IMR-90 (cell line): ENCODE measurements at regions not wholly inside any gene's neighbourhood (a gene's known extent, or its start where the extent isn't known, plus 50 kb on each side); places are given as distances from the start of the nearest gene placed in this dataset.

Source experiments
- ATAC-seq: fragments of 200-7000 bp; cut with Tn5 transposase; 2 replicates; pipeline ENCODE4 v1.9.1; 2020; ENCODE audit warnings: low read depth, mild to moderate bottlenecking, moderate library complexity
- BruUV-seq: library from RNA; stranded (reverse); fragments of 400-500 nt; replicated peaks from 2 replicates; lab custom pipeline; 2021; lab: Mats Ljungman, UMichigan
- CTCF ChIA-PET: fragments of 300-600 bp; formaldehyde crosslinking; extraction: SDS; loops from one replicate; lab custom pipeline; 2021; ENCODE audit warnings: antibody characterized with exemption; lab: Yijun Ruan, JAX
- POLR2A ChIA-PET: fragments of 300-600 bp; sonication (Branson Sonifier 250); formaldehyde crosslinking; loops from one replicate; lab custom pipeline; 2022; ENCODE audit warnings: antibody characterized with exemption; ENCODE audit not compliant: unreplicated experiment; lab: Charles Lee
- DNase-seq: peaks from one replicate; pipeline ENCODE4 v3.0.0; 2013
- H2AFZ ChIP-seq: replicated peaks from 2 replicates; pipeline ENCODE3; 2013; ENCODE audit warnings: low read length, mild to moderate bottlenecking; ENCODE audit not compliant: poor library complexity
- H2AK5ac ChIP-seq: 2 replicates; pipeline ENCODE4 v1.6.1; 2013; ENCODE audit warnings: low read depth, low read length, inconsistent platforms
- H2AK9ac ChIP-seq: replicated peaks from 2 replicates; pipeline ENCODE3; 2013; ENCODE audit warnings: mild to moderate bottlenecking, low read depth, low read length, moderate library complexity; ENCODE audit not compliant: poor library complexity
- H2BK120ac ChIP-seq: 2 replicates; pipeline ENCODE4 v1.6.1; 2013; ENCODE audit warnings: low read depth, low read length, inconsistent platforms
- H2BK15ac ChIP-seq: 3 replicates; pipeline ENCODE4 v1.6.1; 2013; ENCODE audit warnings: low read depth, low read length, inconsistent platforms
- H2BK20ac ChIP-seq: 2 replicates; pipeline ENCODE4 v1.6.1; 2013; ENCODE audit warnings: low read depth, mild to moderate bottlenecking, inconsistent platforms, low read length, moderate library complexity
- H2BK5ac ChIP-seq: 2 replicates; pipeline ENCODE4 v1.6.1; 2013; ENCODE audit warnings: mild to moderate bottlenecking, low read depth, low read length, inconsistent platforms; ENCODE audit not compliant: poor library complexity, severe bottlenecking
- H3K14ac ChIP-seq: replicated peaks from 2 replicates; pipeline ENCODE4 v1.6.1; 2013; ENCODE audit warnings: low read depth, low read length, inconsistent platforms
- H3K18ac ChIP-seq: 2 replicates; pipeline ENCODE4 v1.6.1; 2013; ENCODE audit warnings: low read depth, low read length, control low read depth
- H3K23ac ChIP-seq: 2 replicates; pipeline ENCODE4 v1.6.1; 2013; ENCODE audit warnings: low read depth, low read length, inconsistent platforms
- H3K27ac ChIP-seq: 2 replicates; pipeline ENCODE4 v1.5.1; 2013; ENCODE audit warnings: mild to moderate bottlenecking, control low read depth, low read length; ENCODE audit not compliant: insufficient read depth
- H3K27me3 ChIP-seq: 2 replicates; pipeline ENCODE4 v1.6.1; 2013; ENCODE audit warnings: low read length; ENCODE audit not compliant: control insufficient read depth, insufficient read depth
- H3K36me3 ChIP-seq: 2 replicates; pipeline ENCODE4 v1.6.1; 2013; ENCODE audit warnings: low read length, mixed read lengths; ENCODE audit not compliant: control insufficient read depth, insufficient read depth
- H3K4ac ChIP-seq: 2 replicates; pipeline ENCODE4 v1.6.1; 2013; ENCODE audit warnings: low read depth, low read length, inconsistent platforms
- H3K4me1 ChIP-seq: 2 replicates; pipeline ENCODE4 v1.6.1; 2013; ENCODE audit warnings: low read length, mixed read lengths; ENCODE audit not compliant: control insufficient read depth, insufficient read depth
- H3K4me2 ChIP-seq: 2 replicates; pipeline ENCODE4 v1.6.1; 2013; ENCODE audit warnings: low read depth, mild to moderate bottlenecking, control low read depth, low read length, moderate library complexity
- H3K4me3 ChIP-seq: 2 replicates; pipeline ENCODE4 v1.5.1; 2013; ENCODE audit warnings: low read depth, mild to moderate bottlenecking, control low read depth, low read length, moderate library complexity; ENCODE audit not compliant: insufficient read depth
- H3K56ac ChIP-seq: 2 replicates; pipeline ENCODE4 v1.6.1; 2013; ENCODE audit warnings: low read length, inconsistent platforms; ENCODE audit not compliant: insufficient read depth; ENCODE audit errors: extremely low read depth
- H3K79me1 ChIP-seq, 2 experiments: 2 replicates each; pipeline ENCODE4 v1.6.1; 2013; ENCODE audit warnings: low read length in 2 of 2, inconsistent platforms in 1 of 2, low read depth in 1 of 2
- H3K9ac ChIP-seq: 2 replicates; pipeline ENCODE4 v1.6.1; 2013; ENCODE audit warnings: low read depth, low read length, control low read depth
- H3K9me1 ChIP-seq: 2 replicates; pipeline ENCODE4 v1.6.1; 2013; ENCODE audit warnings: low read length, inconsistent platforms; ENCODE audit not compliant: insufficient read depth
- H3K9me3 ChIP-seq: 2 replicates; pipeline ENCODE4 v1.6.1; 2013; ENCODE audit warnings: low read length; ENCODE audit not compliant: control insufficient read depth, insufficient read depth
- H4K20me1 ChIP-seq: 2 replicates; pipeline ENCODE4 v1.6.1; 2013; ENCODE audit warnings: low read length, inconsistent platforms; ENCODE audit not compliant: insufficient read depth
- H4K5ac ChIP-seq: 2 replicates; pipeline ENCODE4 v1.6.1; 2013; ENCODE audit warnings: mild to moderate bottlenecking, low read depth, low read length, control low read depth
- H4K8ac ChIP-seq, 2 experiments: 2 replicates each; pipeline ENCODE4 v1.6.1; 2013; ENCODE audit warnings: low read depth in 2 of 2, low read length in 2 of 2, control low read depth in 1 of 2, inconsistent platforms in 1 of 2
- H4K91ac ChIP-seq: 2 replicates; pipeline ENCODE4 v1.6.1; 2013; ENCODE audit warnings: low read depth, low read length, inconsistent platforms; ENCODE audit not compliant: insufficient read depth
- BHLHE40 ChIP-seq: fragments of 150-350 bp; IDR thresholded peaks from 2 replicates; pipeline ENCODE4 v1.6.1; 2016; ENCODE audit warnings: mild to moderate bottlenecking, low read depth, low read length
- CEBPB ChIP-seq: IDR thresholded peaks from 2 replicates; pipeline ENCODE4 v1.6.1; 2012; ENCODE audit warnings: low read depth, low read length, improper control_type of control experiment
- CHD1 ChIP-seq: IDR thresholded peaks from 2 replicates; pipeline ENCODE4 v1.6.1; 2012; ENCODE audit warnings: low read depth, low read length, improper control_type of control experiment
- CTCF ChIP-seq: conservative IDR thresholded peaks from 2 replicates; pipeline ENCODE4 v1.5.1; 2012; ENCODE audit warnings: mild to moderate bottlenecking, low read depth, low read length, improper control_type of control experiment
- FOS ChIP-seq: fragments of 150-350 bp; IDR thresholded peaks from 2 replicates; pipeline ENCODE4 v1.6.1; 2016; ENCODE audit warnings: low read depth, low read length
- MAFK ChIP-seq: IDR thresholded peaks from 2 replicates; pipeline ENCODE4 v1.6.1; 2012; ENCODE audit warnings: low read depth, low read length, improper control_type of control experiment
- MAZ ChIP-seq: IDR thresholded peaks from 2 replicates; pipeline ENCODE4 v1.6.1; 2012; ENCODE audit warnings: low read depth, mild to moderate bottlenecking, low read length, improper control_type of control experiment, moderate library complexity, borderline replicate concordance
- NFE2L2 ChIP-seq: fragments of 150-350 bp; IDR thresholded peaks from 2 replicates; pipeline ENCODE4 v1.6.1; 2016; ENCODE audit warnings: low read depth, mild to moderate bottlenecking, low read length
- RAD21 ChIP-seq: IDR thresholded peaks from 2 replicates; pipeline ENCODE4 v1.6.1; 2012; ENCODE audit warnings: low read length, improper control_type of control experiment
- RCOR1 ChIP-seq: IDR thresholded peaks from 2 replicates; pipeline ENCODE4 v1.6.1; 2012; ENCODE audit warnings: mild to moderate bottlenecking, low read length, improper control_type of control experiment; ENCODE audit not compliant: insufficient replicate concordance
- RFX5 ChIP-seq: IDR thresholded peaks from 2 replicates; pipeline ENCODE4 v1.8.0; 2012; ENCODE audit warnings: low read depth, mild to moderate bottlenecking, low read length, moderate library complexity
- whole genome bisulfite sequencing, 2 experiments: methylation state at CpG; one replicate each; pipeline versions ENCODE4 v1.1.5 to v1.1.7; 2013; ENCODE audit warnings: missing lambda C conversion rate in 2 of 2; ENCODE audit not compliant: insufficient read length in 1 of 2; ENCODE audit errors: extremely low coverage in 2 of 2; 5-methylcytosine and 5-hydroxymethylcytosine counted together
- dilution Hi-C: fragments of 300-500 bp; cut with HindIII; formaldehyde crosslinking; loops from one replicate; pipeline ENCODE4 v1.14.3; 2018; ENCODE audit warnings: low sequenced_read_pairs; ENCODE audit not compliant: unreplicated experiment
- in situ Hi-C: fragments of 300-500 bp; cut with MboI; formaldehyde crosslinking; loops from 3 replicates; pipeline ENCODE4 v1.14.3; 2019; ENCODE audit warnings: low sequenced_read_pairs, inconsistent platforms, mixed read lengths
- intact Hi-C: fragments of 100-400 bp; cut with micrococcal nuclease; formaldehyde crosslinking; loops from 2 replicates; pipeline ENCODE4 v1.10.0; 2022
- TF ChIP-seq, protein P1 (sequence below): fragments of 150-350 bp; IDR thresholded peaks from 2 replicates; pipeline ENCODE4 v1.6.1; 2017; ENCODE audit warnings: mild to moderate bottlenecking, antibody characterized with exemption, low read length, low read depth

- Histone ChIP-seq H4K20me1 (no peaks in the 10 kb centered on the region), H3K79me1 (no peaks in the 10 kb centered on the region), H2AK9ac (no peak overlapping the region), H2AK5ac (no peak overlapping the region), H2BK5ac (no peak overlapping the region), H3K18ac (no peak overlapping the region), H2AFZ (no peak overlapping the region), H3K36me3 (no peaks in the 10 kb centered on the region), H3K27me3 (no peaks in the 10 kb centered on the region), H4K91ac (no peak overlapping the region), H3K4me1 (no peaks in the 10 kb centered on the region), H3K14ac (no peak overlapping the region), H3K9me1 (no peaks in the 10 kb centered on the region), H2BK20ac (no peak overlapping the region), H3K9me3 (peaks cover 2% of the 10 kb centered on the region; the same call in 1 of the 2 replicates), H4K8ac (no peak overlapping the region), H3K56ac (no peak overlapping the region), H3K27ac (no peak overlapping the region), H3K4me2 (no peak overlapping the region), H4K5ac (no peak overlapping the region), H2BK15ac (no peak overlapping the region), H2BK120ac (no peak overlapping the region), H3K4me3 (no peak overlapping the region), H3K9ac (no peak overlapping the region), H3K23ac (no peak overlapping the region), H3K4ac (no peak overlapping the region)
- no TSS peak for BruUV-seq
- DNase-seq (no peak), ATAC-seq (no peak)
- intact Hi-C loops (no loop called here), in situ Hi-C loops (no loop called here), dilution Hi-C loops (no loop called here)
- CTCF ChIA-PET = no interaction called here
- POLR2A ChIA-PET = no interaction called here
- TF ChIP-seq MAZ = no peak
- no peak for TF ChIP-seq BHLHE40
- TF ChIP-seq CHD1 = no peak
- TF ChIP-seq RCOR1 = no peak
- TF ChIP-seq RFX5 = no peak
- no peak for TF ChIP-seq CTCF
- TF ChIP-seq, protein P1, sequence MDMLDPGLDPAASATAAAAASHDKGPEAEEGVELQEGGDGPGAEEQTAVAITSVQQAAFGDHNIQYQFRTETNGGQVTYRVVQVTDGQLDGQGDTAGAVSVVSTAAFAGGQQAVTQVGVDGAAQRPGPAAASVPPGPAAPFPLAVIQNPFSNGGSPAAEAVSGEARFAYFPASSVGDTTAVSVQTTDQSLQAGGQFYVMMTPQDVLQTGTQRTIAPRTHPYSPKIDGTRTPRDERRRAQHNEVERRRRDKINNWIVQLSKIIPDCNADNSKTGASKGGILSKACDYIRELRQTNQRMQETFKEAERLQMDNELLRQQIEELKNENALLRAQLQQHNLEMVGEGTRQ = no peak
- TF ChIP-seq FOS = no peak
- no peak for TF ChIP-seq MAFK
- no peak for TF ChIP-seq CEBPB
- TF ChIP-seq RAD21 = no peak
- no peak for TF ChIP-seq NFE2L2
- WGBS, 2 experiments = no CpG with 5 or more reads among the region's 1 CpG
Measured at GRCh38 chr18:73088445-73088844, 220.7 kb upstream of the NETO1 start.
